Mesothelial cell of epicardium (in vitro differentiated cells): ENCODE measurements at regions not wholly inside any gene's neighbourhood (a gene's known extent, or its start where the extent isn't known, plus 50 kb on each side); places are given as distances from the start of the nearest gene placed in this dataset.

Experiments
- DNase-seq, 2 experiments: peaks; one replicate each; pipeline ENCODE4 v3.0.0; 2021; ENCODE audit warnings: low spot score in 2 of 2; ENCODE audit not compliant: unreplicated experiment in 2 of 2
- H3K27ac Mint-ChIP-seq: 2 replicates; pipeline ENCODE4 v1.8.0; 2021; ENCODE audit warnings: mixed read lengths
- H3K27me3 Mint-ChIP-seq: 2 replicates; pipeline ENCODE4 v1.8.0; 2021; ENCODE audit warnings: low read depth, mixed read lengths
- H3K36me3 Mint-ChIP-seq: 2 replicates; pipeline ENCODE4 v1.8.0; 2021; ENCODE audit warnings: mixed read lengths
- H3K4me1 Mint-ChIP-seq: 2 replicates; pipeline ENCODE4 v1.8.0; 2021; ENCODE audit warnings: mixed read lengths
- H3K4me3 Mint-ChIP-seq: 2 replicates; pipeline ENCODE4 v1.8.0; 2021; ENCODE audit warnings: mild to moderate bottlenecking, moderate library complexity, mixed read lengths
- H3K9me3 Mint-ChIP-seq: 2 replicates; pipeline ENCODE4 v1.8.0; 2021; ENCODE audit warnings: mixed read lengths
- CTCF ChIP-seq: fragments of 200-600 bp; sonication (generic); IDR thresholded peaks from one replicate; pipeline ENCODE4 v1.5.0; 2021; ENCODE audit warnings: antibody characterized with exemption; ENCODE audit not compliant: unreplicated experiment

GRCh38 chr9:81489046-81489445 lies 200.3 kb downstream of the TLE1 start:
- H3K9me3 Mint-ChIP-seq = peaks cover 6% of the 10 kb centered on the region
- no peak for DNase-seq
- no peak overlapping the region for H3K4me3 Mint-ChIP-seq
- H3K36me3 Mint-ChIP-seq = no peaks in the 10 kb centered on the region
- H3K27me3 Mint-ChIP-seq = no peaks in the 10 kb centered on the region
- no peak overlapping the region for H3K27ac Mint-ChIP-seq
- H3K4me1 Mint-ChIP-seq = no peaks in the 10 kb centered on the region
- no peak for TF ChIP-seq CTCF

- H3K9me3 Mint-ChIP-seq = peaks cover 13% of the 10 kb centered on the region
- no peak for TF ChIP-seq CTCF
These were observed 208.3 kb downstream of the TLE1 start for GRCh38 chr9:81480828-81481604.

GRCh38 chr9:81479573-81479972 lies 209.8 kb downstream of the TLE1 start:
- DNase-seq = no peak
- Mint-ChIP-seq H3K36me3 (peaks cover 3% of the 10 kb centered on the region), H3K4me1 (peaks cover 12% of the 10 kb centered on the region), H3K27me3 (no peaks in the 10 kb centered on the region), H3K4me3 (no peak overlapping the region), H3K9me3 (peaks cover 10% of the 10 kb centered on the region), H3K27ac (no peak overlapping the region)
- no peak for TF ChIP-seq CTCF

More at GRCh38 chr9:81480828-81481604, 208.3 kb downstream of the TLE1 start:
- Mint-ChIP-seq H3K36me3 (peaks cover 3% of the 10 kb centered on the region), H3K27me3 (no peaks in the 10 kb centered on the region), H3K27ac (no peak overlapping the region), H3K4me1 (peaks cover 11% of the 10 kb centered on the region), H3K4me3 (no peak overlapping the region)
- no peak for DNase-seq

- H3K9me3 Mint-ChIP-seq = peaks cover 10% of the 10 kb centered on the region
- no peak overlapping the region for H3K4me3 Mint-ChIP-seq
- TF ChIP-seq CTCF = no peak
- peaks cover 3% of the 10 kb centered on the region for H3K36me3 Mint-ChIP-seq
- no peak overlapping the region for H3K27ac Mint-ChIP-seq
- H3K27me3 Mint-ChIP-seq = no peaks in the 10 kb centered on the region
- H3K4me1 Mint-ChIP-seq = peaks cover 19% of the 10 kb centered on the region
- DNase-seq = no peak
These were observed 211.7 kb downstream of the TLE1 start for GRCh38 chr9:81477669-81478068.

GRCh38 chr9:81476813-81477490 lies 212.4 kb downstream of the TLE1 start:
- Mint-ChIP-seq H3K36me3 (peaks cover 3% of the 10 kb centered on the region), H3K4me3 (no peak overlapping the region), H3K27ac (no peak overlapping the region), H3K4me1 (peaks cover 19% of the 10 kb centered on the region), H3K27me3 (no peaks in the 10 kb centered on the region), H3K9me3 (peaks cover 10% of the 10 kb centered on the region)
- no peak for TF ChIP-seq CTCF
- DNase-seq = no peak
